Posterior vena cava (tissue), 2 donors: ENCODE measurements at regions not wholly inside any gene's neighbourhood (a gene's known extent, or its start where the extent isn't known, plus 50 kb on each side); places are given as distances from the start of the nearest gene placed in this dataset.

Experiments used
- DNase-seq: peaks from one replicate; pipeline ENCODE4 v3.0.0-alpha.2; 2020; ENCODE audit warnings: low spot score
- intact Hi-C, 2 donors: fragments of 100-400 bp; cut with DNase I; formaldehyde crosslinking; loops; one replicate each; pipeline versions ENCODE4 v1.14.1 to v1.14.2; 2022 to 2023
- donor health status: DM: yes; HTN: yes; CAD: no.
- donor health status: DM: yes; HTN: yes; CAD: no.

- no peak for DNase-seq
- intact Hi-C loops: no loop called here
These were observed 213.9 kb upstream of the UMPS start for GRCh38 chr3:124516333-124516732.

- intact Hi-C loops: no loop called here
- DNase-seq: no peak
These were observed 212.9 kb upstream of the UMPS start for GRCh38 chr3:124517306-124517705.

- DNase-seq: no peak
- intact Hi-C loops: no loop called here
These were observed 211.9 kb upstream of the UMPS start for GRCh38 chr3:124518350-124518749.

- intact Hi-C loops: no loop called here
- DNase-seq: no peak
These were observed 210.6 kb upstream of the UMPS start for GRCh38 chr3:124519591-124520194.

- intact Hi-C loops: no loop called here
- DNase-seq: no peak
These were observed 209.3 kb upstream of the UMPS start for GRCh38 chr3:124520970-124521369.

- intact Hi-C loops: no loop called here
- DNase-seq: no peak
These were observed 208.1 kb upstream of the UMPS start for GRCh38 chr3:124522082-124522625.

GRCh38 chr3:124526601-124527000 is 203.7 kb upstream of the UMPS start:
- intact Hi-C loops: no loop called here
- DNase-seq: no peak

- intact Hi-C loops: no loop called here
- DNase-seq: no peak
These were observed 200.3 kb upstream of the UMPS start for GRCh38 chr3:124529826-124530571.

- intact Hi-C loops: no loop called here
- no peak for DNase-seq
These were observed 199.3 kb upstream of the UMPS start for GRCh38 chr3:124530916-124531315.

GRCh38 chr3:124532071-124532470 is 198.2 kb upstream of the UMPS start:
- intact Hi-C loops: no loop called here
- DNase-seq: no peak

- intact Hi-C loops: no loop called here
- no peak for DNase-seq
These were observed 194.9 kb upstream of the UMPS start for GRCh38 chr3:124535306-124535705.

- intact Hi-C loops: no loop called here
- DNase-seq: no peak
These were observed 189.6 kb upstream of the UMPS start for GRCh38 chr3:124540550-124541211.

GRCh38 chr3:124542214-124542869 is 187.9 kb upstream of the UMPS start:
- DNase-seq: no peak
- intact Hi-C loops: no loop called here

GRCh38 chr3:124545891-124546290 is 184.4 kb upstream of the UMPS start:
- no peak for DNase-seq
- intact Hi-C loops: no loop called here

- no peak for DNase-seq
- intact Hi-C loops: loop anchor here in 1 of 2 donors (10.0 kb wide), 1 partner anchor 57 kb away; no protein-coding TSS in a partner anchor
These were observed 178.0 kb upstream of the UMPS start for GRCh38 chr3:124552224-124552623.

GRCh38 chr3:124553178-124553577 is 177.1 kb upstream of the UMPS start:
- no peak for DNase-seq
- intact Hi-C loops: loop anchor here in 1 of 2 donors (10.0 kb wide), 1 partner anchor 58 kb away; no protein-coding TSS in a partner anchor

- intact Hi-C loops: loop anchor here in 1 of 2 donors (10.0 kb wide), 1 partner anchor 62 kb away; no protein-coding TSS in a partner anchor
- no peak for DNase-seq
These were observed 173.6 kb upstream of the UMPS start for GRCh38 chr3:124556636-124557035.

- DNase-seq: no peak
- intact Hi-C loops: loop anchor here in 1 of 2 donors (10.0 kb wide), 1 partner anchor 63 kb away; no protein-coding TSS in a partner anchor
These were observed 172.6 kb upstream of the UMPS start for GRCh38 chr3:124557433-124558232.
